Activated CD4-positive, alpha-beta memory T cell treated with anti-CD3 and anti-CD28 coated beads, Interleukin-2, amount 10 ng/mL, durations not matched to agents 7 days and 5 days (primary cell): ENCODE measurements at regions not wholly inside any gene's neighbourhood (a gene's known extent, or its start where the extent isn't known, plus 50 kb on each side); places are given as distances from the start of the nearest gene placed in this dataset.
"Not testable (repeated sequence)": the region's sequence is repeated elsewhere in the genome, so short reads cannot be mapped to it uniquely, and the experiment has no call there.

ENCODE experiments used
- CTCF ChIA-PET: fragments of 350-600 bp; sonication (Branson Sonifier 250); formaldehyde crosslinking; loops from one replicate; lab custom pipeline; 2021; ENCODE audit warnings: antibody characterized with exemption, inconsistent platforms; lab: Charles Lee
- POLR2A ChIA-PET: fragments of 350-600 bp; sonication (Branson Sonifier 250); formaldehyde crosslinking; loops from one replicate; lab custom pipeline; 2021; ENCODE audit warnings: antibody characterized with exemption; lab: Charles Lee
- DNase-seq: peaks from one replicate; pipeline ENCODE4 v3.0.0-alpha.2; 2020
- H3K27ac Mint-ChIP-seq: one replicate; pipeline ENCODE4 v1.8.0; 2021; ENCODE audit warnings: mild to moderate bottlenecking, mixed read lengths
- H3K27me3 Mint-ChIP-seq: one replicate; pipeline ENCODE4 v1.8.0; 2021; ENCODE audit warnings: mixed read lengths
- H3K36me3 Mint-ChIP-seq: one replicate; pipeline ENCODE4 v1.8.0; 2021; ENCODE audit warnings: low read depth, mixed read lengths
- H3K4me1 Mint-ChIP-seq: one replicate; pipeline ENCODE4 v1.8.0; 2021; ENCODE audit warnings: mixed read lengths
- H3K4me3 Mint-ChIP-seq: one replicate; pipeline ENCODE4 v1.8.0; 2021; ENCODE audit warnings: mild to moderate bottlenecking, mixed read lengths
- H3K9me3 Mint-ChIP-seq: one replicate; pipeline ENCODE4 v1.8.0; 2021; ENCODE audit warnings: mixed read lengths

- no peak overlapping the region for H3K27ac Mint-ChIP-seq
- H3K4me1 Mint-ChIP-seq = no peaks in the 10 kb centered on the region
- CTCF ChIA-PET = no interaction called here
- no peaks in the 10 kb centered on the region for H3K27me3 Mint-ChIP-seq
- POLR2A ChIA-PET = no interaction called here
- H3K36me3 Mint-ChIP-seq = peaks cover 8% of the 10 kb centered on the region
- peaks cover 4% of the 10 kb centered on the region for H3K9me3 Mint-ChIP-seq
- no peak for DNase-seq
- H3K4me3 Mint-ChIP-seq = no peak overlapping the region
Measured at GRCh38 chr1:119191325-119191724, 50.9 kb upstream of the WARS2 start.

- CTCF ChIA-PET = no interaction called here
- no peak overlapping the region for H3K4me3 Mint-ChIP-seq
- no peaks in the 10 kb centered on the region for H3K27me3 Mint-ChIP-seq
- H3K4me1 Mint-ChIP-seq = no peaks in the 10 kb centered on the region
- H3K36me3 Mint-ChIP-seq = no peaks in the 10 kb centered on the region
- POLR2A ChIA-PET = no interaction called here
- H3K9me3 Mint-ChIP-seq = peaks cover under 1% of the 10 kb centered on the region
- no peak overlapping the region for H3K27ac Mint-ChIP-seq
- no peak for DNase-seq
Measured at GRCh38 chr1:119204197-119204960, 63.9 kb upstream of the WARS2 start.

GRCh38 chr1:119204961-119205357 lies 64.5 kb upstream of the WARS2 start:
- Mint-ChIP-seq H3K27ac (no peak overlapping the region), H3K36me3 (no peaks in the 10 kb centered on the region), H3K9me3 (no peaks in the 10 kb centered on the region), H3K4me1 (no peaks in the 10 kb centered on the region), H3K4me3 (no peak overlapping the region), H3K27me3 (no peaks in the 10 kb centered on the region)
- ChIA-PET CTCF (no interaction called here), POLR2A (no interaction called here)
- DNase-seq = no peak

GRCh38 chr1:119209061-119209460 lies 68.6 kb upstream of the WARS2 start:
- Mint-ChIP-seq H3K27ac (no peak overlapping the region), H3K36me3 (no peaks in the 10 kb centered on the region), H3K4me1 (no peaks in the 10 kb centered on the region), H3K4me3 (no peak overlapping the region), H3K9me3 (no peaks in the 10 kb centered on the region), H3K27me3 (no peaks in the 10 kb centered on the region)
- CTCF ChIA-PET = no interaction called here
- POLR2A ChIA-PET = no interaction called here
- no peak for DNase-seq

GRCh38 chr1:119209596-119210295 lies 69.3 kb upstream of the WARS2 start:
- Mint-ChIP-seq H3K27ac (no peak overlapping the region), H3K4me1 (no peaks in the 10 kb centered on the region), H3K4me3 (no peak overlapping the region), H3K9me3 (no peaks in the 10 kb centered on the region), H3K36me3 (no peaks in the 10 kb centered on the region), H3K27me3 (no peaks in the 10 kb centered on the region)
- POLR2A ChIA-PET = no interaction called here
- no peak for DNase-seq
- CTCF ChIA-PET = no interaction called here

GRCh38 chr1:119210296-119210649 lies 69.8 kb upstream of the WARS2 start:
- Mint-ChIP-seq H3K36me3 (no peaks in the 10 kb centered on the region), H3K4me3 (no peak overlapping the region), H3K27ac (no peak overlapping the region), H3K9me3 (no peaks in the 10 kb centered on the region), H3K27me3 (no peaks in the 10 kb centered on the region), H3K4me1 (no peaks in the 10 kb centered on the region)
- ChIA-PET CTCF (no interaction called here), POLR2A (no interaction called here)
- no peak for DNase-seq

- H3K27ac Mint-ChIP-seq, H3K4me3 Mint-ChIP-seq, H3K27me3 Mint-ChIP-seq, DNase-seq, POLR2A ChIA-PET, H3K36me3 Mint-ChIP-seq, CTCF ChIA-PET, H3K9me3 Mint-ChIP-seq, H3K4me1 Mint-ChIP-seq: not testable (repeated sequence)
Measured at GRCh38 chr1:119213213-119213612, 72.8 kb upstream of the WARS2 start.

GRCh38 chr1:119214961-119215360 lies 74.5 kb upstream of the WARS2 start:
- H3K27me3 Mint-ChIP-seq, DNase-seq, H3K27ac Mint-ChIP-seq, H3K4me1 Mint-ChIP-seq, CTCF ChIA-PET, H3K4me3 Mint-ChIP-seq, H3K9me3 Mint-ChIP-seq, H3K36me3 Mint-ChIP-seq, POLR2A ChIA-PET: not testable (repeated sequence)

GRCh38 chr1:119217309-119217828 lies 76.9 kb upstream of the WARS2 start:
- Mint-ChIP-seq H3K27me3 (no peaks in the 10 kb centered on the region), H3K4me1 (no peaks in the 10 kb centered on the region), H3K27ac (no peak overlapping the region), H3K4me3 (no peak overlapping the region), H3K9me3 (no peaks in the 10 kb centered on the region), H3K36me3 (no peaks in the 10 kb centered on the region)
- CTCF ChIA-PET = no interaction called here
- DNase-seq = no peak
- POLR2A ChIA-PET = no interaction called here

- Mint-ChIP-seq H3K4me3 (no peak overlapping the region), H3K9me3 (no peaks in the 10 kb centered on the region), H3K27ac (no peak overlapping the region), H3K36me3 (no peaks in the 10 kb centered on the region), H3K27me3 (no peaks in the 10 kb centered on the region), H3K4me1 (no peaks in the 10 kb centered on the region)
- ChIA-PET POLR2A (no interaction called here), CTCF (no interaction called here)
- no peak for DNase-seq
Measured at GRCh38 chr1:119219711-119220110, 79.3 kb upstream of the WARS2 start.

- H3K27me3 Mint-ChIP-seq = no peaks in the 10 kb centered on the region
Measured at GRCh38 chr1:119220991-119221390, 80.5 kb upstream of the WARS2 start.

GRCh38 chr1:119222271-119222670 lies 81.8 kb upstream of the WARS2 start:
- no peaks in the 10 kb centered on the region for H3K36me3 Mint-ChIP-seq
- no peak overlapping the region for H3K4me3 Mint-ChIP-seq
- H3K27me3 Mint-ChIP-seq = no peaks in the 10 kb centered on the region
- H3K27ac Mint-ChIP-seq = no peak overlapping the region
- ChIA-PET POLR2A (no interaction called here), CTCF (no interaction called here)
- H3K9me3 Mint-ChIP-seq = no peaks in the 10 kb centered on the region
- H3K4me1 Mint-ChIP-seq = no peaks in the 10 kb centered on the region
- no peak for DNase-seq

More at GRCh38 chr1:119220991-119221390, 80.5 kb upstream of the WARS2 start:
- no peak for DNase-seq
- Mint-ChIP-seq H3K4me3 (no peak overlapping the region), H3K4me1 (no peaks in the 10 kb centered on the region), H3K36me3 (no peaks in the 10 kb centered on the region), H3K9me3 (no peaks in the 10 kb centered on the region), H3K27ac (no peak overlapping the region)
- POLR2A ChIA-PET = no interaction called here
- CTCF ChIA-PET = no interaction called here

- ChIA-PET POLR2A (no interaction called here), CTCF (no interaction called here)
- DNase-seq = no peak
- no peaks in the 10 kb centered on the region for H3K27me3 Mint-ChIP-seq
- no peaks in the 10 kb centered on the region for H3K9me3 Mint-ChIP-seq
- H3K4me1 Mint-ChIP-seq = no peaks in the 10 kb centered on the region
- no peaks in the 10 kb centered on the region for H3K36me3 Mint-ChIP-seq
- H3K4me3 Mint-ChIP-seq = no peak overlapping the region
- no peak overlapping the region for H3K27ac Mint-ChIP-seq
Measured at GRCh38 chr1:119225265-119225664, 84.8 kb upstream of the WARS2 start.

- no peaks in the 10 kb centered on the region for H3K36me3 Mint-ChIP-seq
- ChIA-PET CTCF (no interaction called here), POLR2A (no interaction called here)
- no peaks in the 10 kb centered on the region for H3K9me3 Mint-ChIP-seq
- DNase-seq = no peak
- H3K4me3 Mint-ChIP-seq = no peak overlapping the region
- no peaks in the 10 kb centered on the region for H3K4me1 Mint-ChIP-seq
- H3K27ac Mint-ChIP-seq = no peak overlapping the region
- no peaks in the 10 kb centered on the region for H3K27me3 Mint-ChIP-seq
Measured at GRCh38 chr1:119225831-119226230, 85.4 kb upstream of the WARS2 start.
